ENCODE measurements at regions not wholly inside any gene's neighbourhood (a gene's known extent, or its start where the extent isn't known, plus 50 kb on each side); places are given as distances from the start of the nearest gene placed in this dataset.

DNA sequence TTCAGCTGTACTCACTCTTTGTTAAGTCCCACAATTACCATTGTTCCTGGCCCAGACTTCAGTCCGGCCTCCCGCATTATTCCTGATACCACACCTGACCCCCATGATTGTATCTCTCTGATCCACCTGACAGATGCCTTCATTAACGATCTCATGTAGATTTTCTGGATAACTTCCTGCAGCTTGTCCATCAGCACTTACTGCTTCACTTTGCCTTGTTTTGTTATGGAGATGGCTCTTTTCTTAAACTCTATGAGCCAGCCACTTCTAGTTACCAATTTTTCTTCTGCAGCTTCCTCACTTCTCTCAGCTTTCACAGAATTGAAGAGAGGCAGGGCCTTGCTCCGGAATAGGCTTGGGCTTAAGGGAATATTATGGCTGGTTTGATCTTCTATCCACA, 1044.2 kb downstream of the PLOD2 start:
- H3K27ac ChIP-seq = no peak overlapping the region
- TF ChIP-seq ZFX (IDR thresholded peaks at IDR 0.05; ENCODE audit: borderline replicate concordance) = no peak
- TF ChIP-seq, protein P1, sequence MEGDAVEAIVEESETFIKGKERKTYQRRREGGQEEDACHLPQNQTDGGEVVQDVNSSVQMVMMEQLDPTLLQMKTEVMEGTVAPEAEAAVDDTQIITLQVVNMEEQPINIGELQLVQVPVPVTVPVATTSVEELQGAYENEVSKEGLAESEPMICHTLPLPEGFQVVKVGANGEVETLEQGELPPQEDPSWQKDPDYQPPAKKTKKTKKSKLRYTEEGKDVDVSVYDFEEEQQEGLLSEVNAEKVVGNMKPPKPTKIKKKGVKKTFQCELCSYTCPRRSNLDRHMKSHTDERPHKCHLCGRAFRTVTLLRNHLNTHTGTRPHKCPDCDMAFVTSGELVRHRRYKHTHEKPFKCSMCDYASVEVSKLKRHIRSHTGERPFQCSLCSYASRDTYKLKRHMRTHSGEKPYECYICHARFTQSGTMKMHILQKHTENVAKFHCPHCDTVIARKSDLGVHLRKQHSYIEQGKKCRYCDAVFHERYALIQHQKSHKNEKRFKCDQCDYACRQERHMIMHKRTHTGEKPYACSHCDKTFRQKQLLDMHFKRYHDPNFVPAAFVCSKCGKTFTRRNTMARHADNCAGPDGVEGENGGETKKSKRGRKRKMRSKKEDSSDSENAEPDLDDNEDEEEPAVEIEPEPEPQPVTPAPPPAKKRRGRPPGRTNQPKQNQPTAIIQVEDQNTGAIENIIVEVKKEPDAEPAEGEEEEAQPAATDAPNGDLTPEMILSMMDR (IDR thresholded peaks at IDR 0.05) = no peak

DNA sequence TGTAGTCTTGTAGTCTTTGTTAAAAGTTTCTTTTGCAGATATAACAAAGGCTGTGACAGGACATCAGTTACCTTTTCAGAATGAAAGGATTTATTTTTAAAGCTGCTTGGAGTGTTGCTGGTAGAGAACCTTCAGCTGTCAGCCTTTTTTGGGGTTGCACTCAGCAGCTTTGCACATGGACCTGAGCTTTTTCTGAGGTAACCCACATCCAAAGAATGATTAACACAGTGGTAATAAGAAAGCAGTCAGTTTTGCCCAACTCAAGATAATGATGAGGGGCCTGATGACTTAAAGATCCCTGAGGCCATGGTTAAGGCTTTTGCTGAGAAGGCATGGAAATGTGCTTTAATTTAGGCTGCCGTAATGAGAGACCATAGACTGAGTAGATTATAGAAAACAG, 1042.7 kb downstream of the PLOD2 start:
- TF ChIP-seq, protein P1 (IDR thresholded peaks at IDR 0.05) = no peak
- TF ChIP-seq ZFX (IDR thresholded peaks at IDR 0.05; ENCODE audit: borderline replicate concordance) = no peak

DNA sequence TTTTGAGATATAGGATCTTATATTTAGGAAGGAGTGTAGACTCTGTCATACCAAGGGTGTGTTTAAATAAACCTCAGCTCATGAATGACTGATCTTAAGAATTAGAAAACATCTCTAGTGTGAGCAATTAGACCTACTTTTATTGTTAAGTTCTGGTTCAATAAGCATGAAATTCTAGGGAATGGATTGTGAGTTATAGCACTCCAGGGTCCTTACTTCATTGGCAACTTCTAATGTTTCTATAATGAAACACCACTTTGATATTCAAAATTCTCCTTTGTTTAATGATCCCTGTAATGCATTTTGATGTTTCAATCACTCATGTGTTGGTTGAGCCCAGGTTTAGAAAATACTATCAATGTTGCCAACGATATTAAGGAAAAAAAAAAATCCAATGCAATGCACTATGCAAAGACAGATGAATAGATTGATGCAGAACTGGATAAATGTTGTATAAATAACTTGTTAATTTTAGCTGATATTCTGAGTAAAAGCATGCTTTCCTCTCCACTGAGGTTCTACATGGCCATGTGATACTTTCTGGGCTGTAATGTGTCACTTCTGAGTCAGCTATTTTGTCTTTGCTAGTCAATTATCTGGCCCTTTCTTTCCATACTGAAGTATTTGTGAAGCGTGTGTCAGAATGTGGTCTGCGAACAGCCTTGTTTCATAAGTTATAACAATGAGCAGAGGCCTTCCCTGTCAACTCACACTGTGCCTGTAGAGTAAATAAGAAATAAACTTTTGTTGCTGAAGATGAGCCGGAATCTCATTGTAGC, 1035.9 kb downstream of the PLOD2 start:
- TF ChIP-seq ZFX (IDR thresholded peaks at IDR 0.05; ENCODE audit: borderline replicate concordance) = no peak
- TF ChIP-seq, protein P1 (IDR thresholded peaks at IDR 0.05) = no peak
- no peak overlapping the region for H3K27ac ChIP-seq

More for the DNA sequence above, 1042.7 kb downstream of the PLOD2 start:
- H3K27ac ChIP-seq = no peak overlapping the region

DNA sequence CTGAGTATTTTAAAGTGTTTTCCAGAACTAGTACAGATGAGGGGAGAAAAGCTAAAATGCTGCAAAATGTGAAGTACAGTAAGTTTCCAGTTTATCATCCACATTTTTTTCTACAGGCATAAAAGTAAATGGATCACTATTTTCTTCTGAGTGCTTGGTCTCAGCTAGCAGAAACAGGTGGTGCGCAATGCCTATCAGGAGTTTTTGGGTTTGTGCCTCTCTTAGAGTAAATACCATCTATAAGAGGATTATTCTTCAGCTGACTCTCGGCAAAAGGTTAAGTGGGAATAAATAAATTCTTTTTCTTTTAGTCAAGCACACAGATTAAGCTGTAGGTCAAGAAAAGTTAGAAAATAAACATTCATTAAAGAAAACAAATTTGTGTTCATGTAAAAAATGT, 1027.7 kb downstream of the PLOD2 start:
- no peak for TF ChIP-seq ZFX (IDR thresholded peaks at IDR 0.05; ENCODE audit: borderline replicate concordance)
- TF ChIP-seq, protein P1 (IDR thresholded peaks at IDR 0.05) = no peak
- H3K27ac ChIP-seq = no peak overlapping the region

DNA sequence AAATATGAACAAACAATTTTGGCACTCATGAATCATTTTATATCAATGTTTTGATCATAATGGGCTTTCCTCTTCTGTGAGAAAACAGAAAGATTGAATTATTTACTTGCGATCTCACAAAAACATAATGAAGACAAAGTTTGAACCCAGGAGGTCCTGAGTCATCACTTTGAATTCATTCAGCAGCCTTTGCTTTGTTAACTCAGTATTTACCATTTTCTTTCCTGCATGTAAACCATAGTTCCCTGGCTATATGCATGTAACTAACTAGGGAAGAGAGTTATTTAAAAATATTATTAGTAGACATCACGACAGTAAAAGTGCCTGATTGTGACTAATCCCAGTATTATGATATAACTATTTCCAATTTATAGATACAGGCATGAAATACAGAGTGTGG, 1026.2 kb downstream of the PLOD2 start:
- no peak overlapping the region for H3K27ac ChIP-seq
- TF ChIP-seq, protein P1 (IDR thresholded peaks at IDR 0.05) = no peak
- no peak for TF ChIP-seq ZFX (IDR thresholded peaks at IDR 0.05; ENCODE audit: borderline replicate concordance)

DNA sequence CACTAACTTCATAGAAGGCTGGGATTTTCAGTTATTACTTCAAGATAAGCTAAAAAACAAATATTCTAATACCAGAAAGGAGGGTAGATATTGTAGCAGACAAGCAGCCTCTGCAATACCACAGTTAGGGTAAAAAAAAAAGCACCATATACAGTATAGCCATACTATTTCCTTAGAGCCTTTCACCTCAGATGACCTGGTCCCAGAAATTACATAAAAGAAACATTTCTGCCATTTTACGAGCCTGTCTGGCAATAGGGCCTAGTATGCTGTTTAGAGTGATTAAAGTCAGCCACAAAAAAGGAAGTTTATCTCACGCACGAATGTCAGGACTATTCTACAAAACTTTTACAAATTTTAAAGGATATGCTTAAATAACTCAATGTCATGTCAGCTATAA, 1016.6 kb downstream of the PLOD2 start:
- TF ChIP-seq, protein P1 (IDR thresholded peaks at IDR 0.05) = no peak
- TF ChIP-seq ZFX (IDR thresholded peaks at IDR 0.05; ENCODE audit: borderline replicate concordance) = no peak
- no peak overlapping the region for H3K27ac ChIP-seq

DNA sequence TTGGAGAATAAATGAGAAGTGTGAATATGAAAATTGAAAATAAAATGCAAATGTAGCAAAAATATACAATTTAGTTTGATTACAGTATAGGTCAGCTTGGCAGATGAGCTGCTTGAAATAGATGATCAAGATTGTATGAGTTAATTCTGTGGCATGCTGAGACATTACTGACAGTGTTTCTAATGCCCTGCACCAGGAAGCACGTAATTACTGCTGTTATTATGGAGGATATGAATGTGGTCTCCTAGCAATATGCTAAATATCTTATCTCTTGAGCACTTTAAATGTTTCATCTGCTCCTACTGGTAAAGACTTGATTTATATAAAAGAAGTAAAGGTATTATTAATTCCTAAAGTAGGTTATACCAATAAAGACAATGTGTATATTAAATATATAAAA, 1015.5 kb downstream of the PLOD2 start:
- no peak for TF ChIP-seq ZFX (IDR thresholded peaks at IDR 0.05; ENCODE audit: borderline replicate concordance)
- TF ChIP-seq, protein P1 (IDR thresholded peaks at IDR 0.05) = no peak
- H3K27ac ChIP-seq = no peak overlapping the region

All from 22Rv1 (cell line).